HG03139 (cell line): ENCODE measurements at regions not wholly inside any gene's neighbourhood (a gene's known extent, or its start where the extent isn't known, plus 50 kb on each side); places are given as distances from the start of the nearest gene placed in this dataset.

Experiments
- ATAC-seq: cut with Tn5 transposase; IDR thresholded peaks from one replicate; pipeline ENCODE4 v1.9.1; 2021; ENCODE audit not compliant: unreplicated experiment

- no peak for ATAC-seq
These were observed 311.3 kb downstream of the SPATA31D1 start for GRCh38 chr9:82299870-82300269.

DNA sequence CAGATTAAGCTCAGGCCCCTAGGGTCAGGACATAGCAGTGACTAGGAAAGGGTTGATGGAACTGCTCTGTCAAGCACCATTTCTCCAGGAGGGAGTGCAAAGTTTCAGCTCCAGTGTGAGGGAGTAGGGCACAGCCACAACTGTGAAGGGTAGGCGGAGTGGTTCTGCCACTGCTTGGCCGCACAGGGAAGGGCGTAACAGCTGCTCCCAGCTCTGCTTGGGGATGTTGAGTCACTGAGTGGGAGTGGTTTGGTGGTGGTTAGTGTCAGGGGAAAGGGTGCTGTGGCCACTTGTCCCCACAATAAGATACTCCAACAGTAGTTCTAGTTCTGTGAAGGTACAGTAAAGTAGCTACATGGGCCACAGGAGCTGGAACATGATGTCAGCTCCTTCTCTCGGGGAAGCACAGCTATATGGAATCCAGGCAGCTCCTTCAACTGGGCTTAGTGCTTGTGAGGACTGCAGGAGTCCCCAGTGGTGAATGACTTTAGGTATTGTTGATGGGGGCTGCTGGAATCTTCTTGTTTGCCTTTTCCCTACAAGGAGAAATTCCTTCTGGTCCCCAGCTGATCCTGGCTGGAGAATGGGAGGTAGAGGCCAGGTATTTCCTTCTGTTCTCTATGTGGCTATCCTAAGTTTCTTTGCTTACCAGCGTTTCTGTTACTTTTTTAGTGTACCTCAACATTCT, 314.5 kb downstream of the SPATA31D1 start:
- ATAC-seq = no peak

DNA sequence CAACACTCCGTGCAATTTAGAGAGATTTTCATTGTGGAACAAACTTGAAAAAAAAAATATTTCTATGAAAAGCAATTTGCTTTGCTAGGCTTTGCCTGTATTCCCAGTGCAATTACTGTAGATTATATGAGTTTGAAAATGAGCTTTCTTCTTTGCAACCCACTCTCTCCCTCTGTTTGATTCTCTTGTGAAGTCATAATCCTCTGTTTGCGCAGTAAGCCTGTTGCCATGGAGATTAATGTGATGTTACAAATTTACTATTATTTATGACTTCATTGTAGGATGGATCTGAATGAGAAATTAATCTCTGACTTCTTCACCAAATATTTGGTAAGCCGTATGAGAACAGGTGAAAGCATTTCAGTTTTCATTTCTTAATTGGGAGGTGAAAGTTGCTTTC, 320.3 kb downstream of the SPATA31D1 start:
- no peak for ATAC-seq

GRCh38 chr9:82313697-82314096, 325.1 kb downstream of the SPATA31D1 start:
- no peak for ATAC-seq

- no peak for ATAC-seq
These were observed 332.0 kb downstream of the SPATA31D1 start for GRCh38 chr9:82320566-82320965.

- no peak for ATAC-seq
These were observed 337.3 kb downstream of the SPATA31D1 start for GRCh38 chr9:82325907-82326306.

- ATAC-seq = no peak
These were observed 339.1 kb downstream of the SPATA31D1 start for GRCh38 chr9:82327641-82328040.

DNA sequence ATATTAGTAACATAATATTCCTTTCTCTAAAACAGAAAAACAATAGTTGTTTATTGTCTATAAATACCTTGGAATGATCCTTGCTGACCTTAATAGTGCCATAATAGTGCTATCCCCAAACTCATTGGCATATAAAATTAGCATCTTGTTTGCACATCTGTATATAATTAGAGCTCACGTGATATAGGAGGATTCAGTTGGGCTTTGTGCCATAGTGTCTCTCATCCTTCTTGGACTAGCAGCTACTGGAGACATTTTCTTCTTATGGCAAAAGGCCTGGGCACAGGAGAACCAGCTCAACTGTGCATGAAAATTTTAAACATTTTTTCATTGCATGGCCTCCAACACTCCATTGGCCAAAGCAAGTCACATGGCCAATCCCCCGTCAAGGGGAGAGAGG, 342.5 kb downstream of the SPATA31D1 start:
- ATAC-seq = no peak

GRCh38 chr9:82332018-82332773, 343.6 kb downstream of the SPATA31D1 start:
- no peak for ATAC-seq

GRCh38 chr9:82332774-82333152, 344.2 kb downstream of the SPATA31D1 start:
- ATAC-seq = no peak

DNA sequence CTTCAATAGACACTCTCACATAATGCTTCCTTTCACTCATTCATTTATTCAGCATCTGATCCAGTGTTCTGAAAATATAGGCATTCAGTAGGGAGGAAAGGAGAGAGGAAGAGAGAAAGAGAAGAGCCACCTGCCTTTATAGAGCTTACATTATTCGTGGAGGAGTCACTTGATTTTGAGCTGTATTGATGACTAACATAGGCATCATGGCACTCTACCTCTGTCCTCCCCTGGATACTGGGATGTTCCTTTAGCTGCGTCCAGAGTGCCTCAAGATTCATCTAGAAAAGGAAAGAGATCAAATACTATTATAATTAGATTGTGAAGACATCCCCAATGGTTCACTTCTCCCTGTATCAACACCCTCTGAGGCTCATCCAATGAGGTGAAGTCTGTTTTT, 345.1 kb downstream of the SPATA31D1 start:
- ATAC-seq = no peak

DNA sequence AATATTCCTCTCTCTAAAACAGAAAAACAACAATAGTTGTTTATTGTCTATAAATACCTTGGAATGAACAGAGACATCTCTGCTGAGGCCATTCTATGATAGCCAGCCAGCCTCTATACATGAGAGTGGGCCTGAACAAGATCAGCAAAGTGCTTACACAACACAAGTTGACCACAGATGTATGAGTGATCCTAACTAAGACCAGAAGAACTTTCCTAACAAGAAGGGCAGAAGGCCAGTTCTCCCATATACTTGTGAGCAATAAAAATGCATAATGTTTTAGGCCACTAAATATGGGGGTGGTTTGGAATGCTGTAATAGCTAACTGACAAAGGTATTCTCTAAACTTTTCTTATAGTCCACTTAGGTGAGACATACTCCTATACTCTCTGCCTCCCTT, 345.7 kb downstream of the SPATA31D1 start:
- ATAC-seq = no peak

- no peak for ATAC-seq
These were observed 348.8 kb downstream of the SPATA31D1 start for GRCh38 chr9:82337351-82337750.

GRCh38 chr9:82342046-82342445, 353.5 kb downstream of the SPATA31D1 start:
- no peak for ATAC-seq

DNA sequence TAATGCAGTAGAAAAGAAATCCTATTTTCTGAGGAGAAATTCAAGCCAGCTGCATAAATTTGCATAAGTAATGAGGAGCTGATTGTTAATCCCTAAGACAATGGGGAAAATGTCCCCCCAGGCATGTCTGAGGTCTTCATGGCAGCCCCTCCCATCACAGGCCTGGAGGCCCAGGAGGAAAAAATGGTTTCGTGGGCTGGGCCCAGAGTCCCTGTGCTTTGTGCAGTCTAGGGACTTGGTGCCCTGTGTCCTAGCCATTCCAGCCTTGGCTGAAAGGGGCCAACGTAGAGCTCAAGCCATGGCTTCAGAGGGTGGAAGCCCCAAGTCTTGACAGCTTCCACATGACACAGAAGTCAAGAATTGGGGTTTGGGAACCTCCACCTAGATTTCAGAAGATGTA, 357.5 kb downstream of the SPATA31D1 start:
- ATAC-seq = no peak

DNA sequence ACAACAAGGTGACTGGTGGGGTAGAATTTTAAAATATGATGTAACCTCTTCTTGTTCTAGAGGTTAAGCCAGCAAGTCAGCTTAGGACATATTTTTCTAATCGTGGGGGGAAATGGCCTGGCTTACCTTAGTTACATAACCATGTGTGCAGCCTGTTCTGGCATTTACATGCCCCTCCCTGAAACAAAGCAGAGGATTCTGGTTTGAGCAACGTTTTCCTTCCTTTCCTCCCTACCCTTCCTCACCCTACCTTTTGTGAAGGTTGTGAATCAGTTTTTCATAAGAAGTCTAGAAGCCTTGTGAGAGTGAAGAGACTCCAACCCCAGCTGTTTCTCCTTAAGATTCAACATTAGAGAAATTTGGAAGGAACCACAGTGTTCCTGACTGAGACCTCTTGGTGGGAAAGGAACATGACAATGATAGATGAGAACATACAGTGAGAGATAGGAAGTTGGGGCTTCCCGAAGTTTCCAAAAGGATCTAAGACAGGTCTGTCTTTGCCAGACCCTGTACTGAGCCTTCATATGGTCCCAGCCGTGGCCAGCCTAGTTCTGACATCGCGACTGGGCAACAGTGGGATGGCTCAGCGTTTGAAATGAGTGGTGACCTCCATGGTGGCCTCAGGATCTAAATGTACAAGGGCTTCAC, 365.2 kb downstream of the SPATA31D1 start:
- ATAC-seq = no peak

DNA sequence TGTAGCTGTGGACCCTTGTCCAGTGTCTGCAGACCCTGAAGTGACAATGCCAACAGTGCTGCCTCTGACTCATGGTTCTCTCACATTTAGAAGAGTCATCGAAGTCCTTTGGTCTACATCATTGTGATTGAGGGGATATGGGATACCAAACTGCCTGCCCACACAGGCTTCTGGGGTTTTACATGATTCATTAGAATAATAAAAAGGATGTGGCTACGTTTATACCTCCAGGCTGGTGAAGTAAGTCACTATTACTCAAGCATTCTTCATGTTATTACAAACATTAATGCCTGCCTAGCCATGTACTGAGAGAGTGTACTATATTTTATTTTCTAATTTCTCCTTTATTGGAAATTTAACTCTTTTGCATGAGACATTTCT, 365.7 kb downstream of the SPATA31D1 start:
- no peak for ATAC-seq

DNA sequence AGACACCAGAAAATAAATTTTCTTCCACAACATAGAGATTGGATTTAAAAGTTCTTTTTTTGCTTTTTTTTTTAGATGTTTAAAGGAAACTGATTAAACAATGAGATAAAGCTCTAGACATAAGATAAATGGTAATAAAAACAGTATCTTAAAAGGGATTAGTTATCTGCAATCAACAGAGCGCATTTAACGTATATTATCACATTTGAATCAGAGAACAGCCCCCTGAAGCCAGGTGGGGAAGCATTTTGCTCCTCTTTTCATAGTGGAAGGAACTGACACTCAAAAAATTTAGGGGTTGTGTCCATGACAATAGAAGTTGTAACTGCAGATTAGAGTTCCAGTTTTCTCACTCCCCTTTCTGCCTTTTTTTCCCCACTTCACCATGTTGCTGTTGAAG, 367.6 kb downstream of the SPATA31D1 start:
- no peak for ATAC-seq

GRCh38 chr9:82356871-82357270, 368.3 kb downstream of the SPATA31D1 start:
- ATAC-seq = no peak

DNA sequence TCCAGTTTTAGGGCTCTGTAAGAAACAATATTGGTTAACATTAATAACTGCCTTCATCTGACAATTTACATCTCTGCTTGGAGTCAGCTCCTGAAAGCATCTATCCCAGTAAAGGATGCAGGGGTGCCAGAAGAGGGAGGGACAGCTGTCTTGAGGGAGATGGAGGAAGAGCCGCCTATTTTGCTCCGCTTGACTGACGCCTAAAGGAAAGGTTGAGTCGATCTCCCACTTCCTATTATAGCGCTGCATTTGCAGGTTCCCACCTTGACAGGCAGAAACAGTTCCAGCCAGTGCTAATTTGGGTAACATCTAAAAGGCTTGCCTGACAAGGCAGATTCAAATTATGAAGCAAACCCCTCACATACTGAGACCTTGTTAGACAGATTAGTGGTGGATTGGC, 374.6 kb downstream of the SPATA31D1 start:
- no peak for ATAC-seq

- no peak for ATAC-seq
These were observed 375.1 kb downstream of the SPATA31D1 start for GRCh38 chr9:82363682-82364081.

- no peak for ATAC-seq
These were observed 378.4 kb downstream of the SPATA31D1 start for GRCh38 chr9:82367016-82367415.
